H1 (cell line): ENCODE measurements at regions not wholly inside any gene's neighbourhood (a gene's known extent, or its start where the extent isn't known, plus 50 kb on each side); places are given as distances from the start of the nearest gene placed in this dataset.

Experiments used
- CTCF ChIA-PET: fragments of 300-600 bp; sonication (Branson Sonifier 250); formaldehyde crosslinking; loops from one replicate; lab custom pipeline; 2021; ENCODE audit not compliant: partially characterized antibody; lab: Charles Lee
- POLR2A ChIA-PET: fragments of 300-600 bp; sonication (Branson Sonifier 250); formaldehyde crosslinking; loops from one replicate; lab custom pipeline; 2021; ENCODE audit warnings: inconsistent platforms; ENCODE audit not compliant: partially characterized antibody; lab: Charles Lee
- DNase-seq, 2 experiments: peaks; one replicate each; pipeline versions ENCODE4 v3.0.0 to v3.0.0-alpha.2; 2010 to 2022; ENCODE audit warnings: low spot score in 2 of 2, low read depth in 1 of 2, mixed read lengths in 1 of 2
- FAIRE-seq: peaks from 2 replicates; lab custom pipeline; 2011; peaks lifted over from hg19 to GRCh38; lab: Jason Lieb, UNC
- H2AFZ ChIP-seq: 2 replicates; pipeline ENCODE4 v1.8.1; 2012; ENCODE audit warnings: low read length, inconsistent platforms
- H2AK5ac ChIP-seq: 2 replicates; pipeline ENCODE4 v1.6.1; 2013; ENCODE audit warnings: low read depth, low read length
- H2BK120ac ChIP-seq: replicated peaks from 2 replicates; pipeline ENCODE3; 2013; ENCODE audit warnings: low read depth, low read length, inconsistent platforms
- H2BK12ac ChIP-seq: 2 replicates; pipeline ENCODE4 v1.6.1; 2013; ENCODE audit warnings: low read depth, low read length
- H2BK15ac ChIP-seq: 2 replicates; pipeline ENCODE4 v1.6.1; 2013; ENCODE audit warnings: low read length
- H2BK20ac ChIP-seq: 2 replicates; pipeline ENCODE4 v1.6.1; 2013; ENCODE audit warnings: low read length
- H2BK5ac ChIP-seq: 2 replicates; pipeline ENCODE4 v1.6.1; 2013; ENCODE audit warnings: low read depth, low read length
- H3K14ac ChIP-seq: 2 replicates; pipeline ENCODE4 v1.6.1; 2013; ENCODE audit warnings: inconsistent platforms; ENCODE audit not compliant: insufficient read length
- H3K18ac ChIP-seq: 2 replicates; pipeline ENCODE4 v1.6.1; 2013; ENCODE audit warnings: low read length; ENCODE audit errors: extremely low read depth
- H3K23ac ChIP-seq: 2 replicates; pipeline ENCODE4 v1.6.1; 2013; ENCODE audit warnings: inconsistent platforms; ENCODE audit not compliant: insufficient read length
- H3K23me2 ChIP-seq: 2 replicates; pipeline ENCODE4 v1.6.1; 2013; ENCODE audit warnings: low read depth, low read length
- H3K27ac ChIP-seq: 2 replicates; pipeline ENCODE4 v1.6.1; 2011; ENCODE audit warnings: low read depth, low read length, inconsistent platforms
- H3K27me3 ChIP-seq, 4 experiments: replicated peaks in 1 of 4; 1 replicate in 1 of 4; 2 replicates in 3 of 4; pipeline versions ENCODE4 v1.6.1 to v1.8.1; 2011 to 2013; ENCODE audit warnings: low read length in 3 of 4, mild to moderate bottlenecking in 3 of 4, inconsistent platforms in 2 of 4, mixed read lengths in 2 of 4, moderate library complexity in 1 of 4; ENCODE audit not compliant: control insufficient read depth in 3 of 4, insufficient read depth in 3 of 4; ENCODE audit errors: extremely low read depth in 1 of 4
- H3K36me3 ChIP-seq, 4 experiments: 2 replicates each; pipeline versions ENCODE4 v1.6.1 to v1.8.1; 2011 to 2013; ENCODE audit warnings: mild to moderate bottlenecking in 4 of 4, low read length in 3 of 4, moderate library complexity in 2 of 4, control low read depth in 1 of 4, inconsistent platforms in 1 of 4; ENCODE audit not compliant: insufficient read depth in 4 of 4, control insufficient read depth in 2 of 4
- H3K4ac ChIP-seq: replicated peaks from 2 replicates; pipeline ENCODE3; 2013; ENCODE audit warnings: low read length, low read depth, mixed read lengths, inconsistent platforms; ENCODE audit not compliant: insufficient read length
- H3K4me1 ChIP-seq, 4 experiments: replicated peaks in 1 of 4; 1 replicate in 1 of 4; 2 replicates in 3 of 4; pipeline versions ENCODE4 v1.6.1 to v1.8.1; 2011 to 2013; ENCODE audit warnings: low read length in 3 of 4, inconsistent platforms in 2 of 4, mixed read lengths in 1 of 4; ENCODE audit not compliant: insufficient read depth in 4 of 4, control insufficient read depth in 3 of 4
- H3K4me2 ChIP-seq, 2 experiments: 2 replicates each; pipeline versions ENCODE4 v1.6.1 to v1.8.1; 2011 to 2013; ENCODE audit warnings: low read depth in 2 of 2, low read length in 2 of 2, control low read depth in 1 of 2, inconsistent platforms in 1 of 2, mild to moderate bottlenecking in 1 of 2; ENCODE audit not compliant: insufficient read depth in 1 of 2
- H3K4me3 ChIP-seq, 4 experiments: fragments of 200-600, 300-600 bp in 1 of 4; sonication (generic), shearing (Covaris generic), sonication (Bioruptor Twin) in 1 of 4; 2 replicates each; pipeline versions ENCODE4 v1.5.1 to v1.8.1; 2011 to 2016; ENCODE audit warnings: low read length in 4 of 4, low read depth in 3 of 4, control low read depth in 2 of 4, inconsistent platforms in 2 of 4, mild to moderate bottlenecking in 2 of 4, mixed read lengths in 1 of 4, moderate library complexity in 1 of 4; ENCODE audit not compliant: insufficient read depth in 2 of 4; ENCODE audit errors: extremely low read depth in 1 of 4
- H3K56ac ChIP-seq: replicated peaks from 2 replicates; pipeline ENCODE3; 2013; ENCODE audit warnings: low read depth, mild to moderate bottlenecking, mixed read lengths, low read length, inconsistent platforms; ENCODE audit not compliant: insufficient read length
- H3K79me1 ChIP-seq: 2 replicates; pipeline ENCODE4 v1.6.1; 2013; ENCODE audit warnings: low read depth, low read length, control low read depth
- H3K79me2 ChIP-seq, 2 experiments: 2 replicates each; pipeline versions ENCODE4 v1.6.1 to v1.8.1; 2012 to 2013; ENCODE audit warnings: low read length in 2 of 2, mild to moderate bottlenecking in 2 of 2, inconsistent platforms in 1 of 2; ENCODE audit not compliant: insufficient read depth in 2 of 2, control insufficient read depth in 1 of 2
- H3K9ac ChIP-seq, 4 experiments: replicated peaks in 1 of 4; 1 replicate in 1 of 4; 2 replicates in 3 of 4; pipeline versions ENCODE4 v1.6.1 to v1.8.1; 2011 to 2013; ENCODE audit warnings: low read depth in 3 of 4, low read length in 3 of 4, control low read depth in 2 of 4, mild to moderate bottlenecking in 2 of 4, moderate library complexity in 2 of 4, inconsistent platforms in 1 of 4; ENCODE audit errors: extremely low read depth in 1 of 4
- H3K9me3 ChIP-seq, 2 experiments: 2 replicates each; pipeline versions ENCODE4 v1.6.1 to v1.8.1; 2012 to 2013; ENCODE audit warnings: mild to moderate bottlenecking in 2 of 2, moderate library complexity in 2 of 2, control low read depth in 1 of 2, inconsistent platforms in 1 of 2, low read depth in 1 of 2, low read length in 1 of 2, mixed read lengths in 1 of 2; ENCODE audit not compliant: insufficient read depth in 2 of 2
- H4K20me1 ChIP-seq, 2 experiments: replicated peaks in 1 of 2; 2 replicates each; pipeline versions ENCODE3 to v1.8.1; 2011 to 2013; ENCODE audit warnings: inconsistent platforms in 2 of 2, low read length in 2 of 2, mild to moderate bottlenecking in 1 of 2; ENCODE audit not compliant: insufficient read depth in 2 of 2, control insufficient read depth in 1 of 2
- H4K5ac ChIP-seq: 2 replicates; pipeline ENCODE4 v1.6.1; 2013; ENCODE audit warnings: low read length, low read depth, mixed read lengths, inconsistent platforms; ENCODE audit not compliant: insufficient read length
- H4K8ac ChIP-seq: 2 replicates; pipeline ENCODE4 v1.8.0; 2013; ENCODE audit warnings: mild to moderate bottlenecking, moderate library complexity, low read length, inconsistent platforms; ENCODE audit not compliant: insufficient read depth; ENCODE audit errors: extremely low read depth
- H4K91ac ChIP-seq: replicated peaks from 2 replicates; pipeline ENCODE3; 2013; ENCODE audit warnings: low read length, mixed read lengths, inconsistent platforms; ENCODE audit not compliant: insufficient read length
- CEBPB ChIP-seq: IDR thresholded peaks from 2 replicates; pipeline ENCODE4 v1.6.1; 2012; ENCODE audit warnings: low read depth, low read length
- CREB1 ChIP-seq: IDR thresholded peaks from 2 replicates; pipeline ENCODE4 v1.6.1; 2012; ENCODE audit warnings: inconsistent platforms
- GABPA ChIP-seq: IDR thresholded peaks from 2 replicates; pipeline ENCODE4 v1.6.1; 2011; ENCODE audit warnings: mild to moderate bottlenecking, low read length, moderate library complexity, borderline replicate concordance; ENCODE audit not compliant: insufficient read depth
- HDAC6 ChIP-seq: IDR thresholded peaks from one replicate; pipeline ENCODE4 v1.7.1; 2012; ENCODE audit warnings: low read depth, mild to moderate bottlenecking, inconsistent platforms, low read length, moderate library complexity
- KDM1A ChIP-seq: fragments of 200-600, 300-600 bp; sonication (generic); IDR thresholded peaks from 2 replicates; pipeline ENCODE4 v1.7.1; 2016; ENCODE audit warnings: mild to moderate bottlenecking, low read length, borderline replicate concordance
- TBP ChIP-seq: IDR thresholded peaks from 2 replicates; pipeline ENCODE4 v1.6.1; 2011; ENCODE audit warnings: low read depth, low read length, improper control_type of control experiment
- WGBS, 2 experiments: shearing (Covaris generic) in 1 of 2; methylation state at CpG; one replicate each; pipeline versions ENCODE4 v1.1.6 to v1.1.7; 2013 to 2015; ENCODE audit warnings: low lambda C conversion rate in 2 of 2, mixed read lengths in 2 of 2, inconsistent platforms in 1 of 2, low coverage in 1 of 2, missing lambda C conversion rate in 1 of 2; ENCODE audit not compliant: insufficient replicate concordance in 2 of 2, insufficient coverage in 1 of 2, insufficient read length in 1 of 2; ENCODE audit errors: extremely low coverage in 1 of 2, missing lambda C conversion rate in 1 of 2; 5-methylcytosine and 5-hydroxymethylcytosine counted together

DNA sequence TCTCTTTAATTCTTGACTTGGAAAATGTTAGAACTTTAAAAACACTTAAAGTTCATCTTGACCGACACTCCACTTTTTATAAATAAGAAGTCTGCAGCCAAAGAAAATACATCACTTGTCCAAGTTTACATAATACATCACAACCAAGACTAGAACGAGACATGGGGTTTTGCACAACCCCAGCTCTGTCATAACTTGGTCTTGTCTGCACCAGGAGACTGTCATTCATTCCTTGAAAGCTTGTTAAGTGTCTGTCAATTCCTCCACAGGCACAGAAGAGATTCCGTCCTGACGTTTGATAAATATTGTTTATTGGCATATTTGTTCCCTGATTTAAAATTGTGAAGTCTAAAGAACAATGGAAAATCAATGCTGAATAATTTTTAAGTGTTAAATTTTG, 139.5 kb upstream of the SETBP1 start (continued):
- TF ChIP-seq CREB1, result no peak

DNA sequence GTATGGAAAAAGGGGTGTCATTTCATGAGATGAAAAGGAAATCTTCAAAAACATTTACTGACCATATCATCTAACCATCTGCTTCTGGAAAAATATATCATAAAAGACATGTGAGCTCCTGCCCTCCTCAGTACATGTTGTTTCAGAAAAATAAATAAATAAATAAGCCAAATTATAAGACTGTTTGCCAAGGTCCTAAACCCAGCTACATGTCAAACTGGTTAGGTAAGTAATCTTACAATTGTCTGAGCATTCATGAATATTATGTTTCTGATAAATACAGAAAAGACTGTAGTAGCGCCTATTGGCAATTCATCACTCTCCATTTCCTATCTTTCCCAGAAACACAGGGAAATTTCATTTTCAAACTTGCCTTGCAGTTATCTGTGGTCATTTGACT, 138.9 kb upstream of the SETBP1 start:
- Histone ChIP-seq H3K23me2 (no peaks in the 10 kb centered on the region), H3K9me3 (no peaks in the 10 kb centered on the region), H3K79me2 (no peaks in the 10 kb centered on the region), H4K8ac (no peak overlapping the region), H3K4me3 (no peak overlapping the region), H2AK5ac (no peak overlapping the region), H3K23ac (no peak overlapping the region), H3K27me3 (no peaks in the 10 kb centered on the region), H3K9ac (no peak overlapping the region; a peak in 1 of 7 replicates), H4K20me1 (no peaks in the 10 kb centered on the region), H2BK120ac (no peak overlapping the region), H3K14ac (no peak overlapping the region), H4K5ac (no peak overlapping the region), H2BK12ac (no peak overlapping the region), H3K4me1 (no peaks in the 10 kb centered on the region), H2BK5ac (no peak overlapping the region), H4K91ac (no peak overlapping the region), H3K79me1 (no peaks in the 10 kb centered on the region), H3K4ac (no peak overlapping the region), H3K4me2 (no peak overlapping the region), H3K56ac (no peak overlapping the region), H3K18ac (no peak overlapping the region), H3K36me3 (no peaks in the 10 kb centered on the region), H2AFZ (no peak overlapping the region), H3K27ac (no peak overlapping the region), H2BK20ac (no peak overlapping the region), H2BK15ac (no peak overlapping the region)
- DNase-seq (no peak), FAIRE-seq (no peak)
- WGBS, 2 experiments, result 0% methylated on average over 1 of the region's 1 CpG; no CpG with 5 or more reads in 1 of the 2 experiments
- POLR2A ChIA-PET, result no interaction called here
- CTCF ChIA-PET, result no interaction called here
- no peak for TF ChIP-seq CEBPB
- no peak for TF ChIP-seq HDAC6
- no peak for TF ChIP-seq TBP
- TF ChIP-seq GABPA, result no peak
- no peak for TF ChIP-seq KDM1A
